ENCODE measurements at regions not wholly inside any gene's neighbourhood (a gene's known extent, or its start where the extent isn't known, plus 50 kb on each side); places are given as distances from the start of the nearest gene placed in this dataset.
A peak's percentile ranks its signal among the peaks of the same experiment; 100 is the strongest.
"Not testable (repeated sequence)": the region's sequence is repeated elsewhere in the genome, so short reads cannot be mapped to it uniquely, and the experiment has no call there.

GRCh38 chr14:89521988-89522387 lies 105.0 kb upstream of the FOXN3 start:
- DNase-seq = no peak

- no peak for DNase-seq
Observed at GRCh38 chr14:89519040-89519439, 102.0 kb upstream of the FOXN3 start.

GRCh38 chr14:89516173-89516572 lies 99.1 kb upstream of the FOXN3 start:
- no peak for DNase-seq

GRCh38 chr14:89514601-89515000 lies 97.6 kb upstream of the FOXN3 start:
- DNase-seq = no peak

GRCh38 chr14:89509891-89510290 lies 92.9 kb upstream of the FOXN3 start:
- DNase-seq = no peak

- DNase-seq = no peak
Observed at GRCh38 chr14:89508863-89509262, 91.8 kb upstream of the FOXN3 start.

GRCh38 chr14:89507926-89508460 lies 91.0 kb upstream of the FOXN3 start:
- no peak for DNase-seq

- no peak for DNase-seq
Observed at GRCh38 chr14:89507521-89507920, 90.5 kb upstream of the FOXN3 start.

GRCh38 chr14:89506891-89507452 lies 89.9 kb upstream of the FOXN3 start:
- not testable (repeated sequence) for DNase-seq

GRCh38 chr14:89504602-89505313 lies 87.7 kb upstream of the FOXN3 start:
- DNase-seq = peak; percentile 24

- no peak for DNase-seq
Observed at GRCh38 chr14:89504091-89504490, 87.1 kb upstream of the FOXN3 start.

- DNase-seq = no peak
Observed at GRCh38 chr14:89503431-89503996, 86.5 kb upstream of the FOXN3 start.

GRCh38 chr14:89502966-89503365 lies 85.9 kb upstream of the FOXN3 start:
- DNase-seq = no peak

- DNase-seq = no peak
Observed at GRCh38 chr14:89501381-89501780, 84.3 kb upstream of the FOXN3 start.

- no peak for DNase-seq
Observed at GRCh38 chr14:89500303-89500702, 83.3 kb upstream of the FOXN3 start.

GRCh38 chr14:89498878-89499277 lies 81.8 kb upstream of the FOXN3 start:
- DNase-seq = no peak

- no peak for DNase-seq
Observed at GRCh38 chr14:89495718-89496117, 78.7 kb upstream of the FOXN3 start.

- DNase-seq = no peak
Observed at GRCh38 chr14:89493877-89494634, 77.0 kb upstream of the FOXN3 start.

GRCh38 chr14:89493406-89493805 lies 76.4 kb upstream of the FOXN3 start:
- DNase-seq = no peak

GRCh38 chr14:89491711-89492381 lies 74.8 kb upstream of the FOXN3 start:
- DNase-seq = no peak

- DNase-seq = no peak
Observed at GRCh38 chr14:89490466-89490865, 73.4 kb upstream of the FOXN3 start.

- no peak for DNase-seq
Observed at GRCh38 chr14:89489761-89490437, 72.9 kb upstream of the FOXN3 start.
